Hepatocyte (in vitro differentiated cells): ENCODE measurements at regions not wholly inside any gene's neighbourhood (a gene's known extent, or its start where the extent isn't known, plus 50 kb on each side); places are given as distances from the start of the nearest gene placed in this dataset.

Experiments used
- DNase-seq: peaks from one replicate; pipeline ENCODE4 v3.0.0-alpha.2; 2016; ENCODE audit warnings: low spot score
- H2AFZ ChIP-seq: fragments of 200-600 bp; sonication (generic); 2 replicates; pipeline ENCODE4 v1.6.0; 2016; ENCODE audit warnings: antibody characterized with exemption, mild to moderate bottlenecking
- H3K27ac ChIP-seq: fragments of 200-600 bp; sonication (generic); 2 replicates; pipeline ENCODE4 v1.5.1; 2016; ENCODE audit warnings: mild to moderate bottlenecking
- H3K27me3 ChIP-seq: fragments of 200-600 bp; sonication (generic); 2 replicates; pipeline ENCODE4 v1.6.1; 2016
- H3K36me3 ChIP-seq: fragments of 200-600 bp; sonication (generic); replicated peaks from 2 replicates; pipeline ENCODE4 v1.5.1; 2016; ENCODE audit warnings: low read depth; ENCODE audit not compliant: insufficient read depth
- H3K4me1 ChIP-seq: fragments of 200-600 bp; sonication (generic); 2 replicates; pipeline ENCODE4 v1.5.1; 2016; ENCODE audit warnings: mild to moderate bottlenecking, moderate library complexity; ENCODE audit not compliant: insufficient read depth
- H3K4me2 ChIP-seq: fragments of 200-600 bp; sonication (generic); 2 replicates; pipeline ENCODE4 v1.6.0; 2016
- H3K4me3 ChIP-seq: fragments of 200-600 bp; sonication (generic); 2 replicates; pipeline ENCODE4 v1.5.1; 2016; ENCODE audit warnings: mild to moderate bottlenecking
- H3K79me2 ChIP-seq: fragments of 200-600 bp; sonication (generic); 2 replicates; pipeline ENCODE4 v1.6.0; 2017; ENCODE audit warnings: mild to moderate bottlenecking
- H3K9me2 ChIP-seq: fragments of 200-600 bp; sonication (generic); replicated peaks from 2 replicates; pipeline ENCODE4 v1.6.0; 2017; ENCODE audit warnings: mild to moderate bottlenecking; ENCODE audit not compliant: insufficient read depth
- H3K9me3 ChIP-seq: fragments of 200-600 bp; sonication (generic); 2 replicates; pipeline ENCODE4 v1.5.1; 2016; ENCODE audit warnings: low read depth, mild to moderate bottlenecking
- H4K20me1 ChIP-seq: fragments of 200-600 bp; sonication (generic); 2 replicates; pipeline ENCODE4 v1.6.0; 2016; ENCODE audit warnings: mild to moderate bottlenecking; ENCODE audit not compliant: insufficient read depth, poor library complexity, severe bottlenecking
- EZH2 ChIP-seq: fragments of 200-600 bp; sonication (generic); IDR thresholded peaks from 2 replicates; pipeline ENCODE4 v1.6.1; 2016; ENCODE audit warnings: antibody characterized with exemption, mild to moderate bottlenecking, borderline replicate concordance
- EZH2phosphoT487 ChIP-seq: fragments of 200-600 bp; sonication (generic); IDR thresholded peaks from one replicate; pipeline ENCODE4 v1.6.1; 2018; ENCODE audit warnings: antibody characterized with exemption, mild to moderate bottlenecking, low read depth, moderate library complexity; ENCODE audit not compliant: unreplicated experiment, severe bottlenecking
- WGBS: methylation state at CpG from one replicate; pipeline ENCODE4 v1.1.6; 2016; ENCODE audit warnings: low lambda C conversion rate; ENCODE audit errors: missing lambda C conversion rate; 5-methylcytosine and 5-hydroxymethylcytosine counted together
- TF ChIP-seq, protein P1 (sequence below): fragments of 200-600 bp; sonication (generic); IDR thresholded peaks from 2 replicates; pipeline ENCODE4 v1.5.1; 2016; ENCODE audit warnings: antibody characterized with exemption, mild to moderate bottlenecking; ENCODE audit not compliant: poor library complexity

DNA sequence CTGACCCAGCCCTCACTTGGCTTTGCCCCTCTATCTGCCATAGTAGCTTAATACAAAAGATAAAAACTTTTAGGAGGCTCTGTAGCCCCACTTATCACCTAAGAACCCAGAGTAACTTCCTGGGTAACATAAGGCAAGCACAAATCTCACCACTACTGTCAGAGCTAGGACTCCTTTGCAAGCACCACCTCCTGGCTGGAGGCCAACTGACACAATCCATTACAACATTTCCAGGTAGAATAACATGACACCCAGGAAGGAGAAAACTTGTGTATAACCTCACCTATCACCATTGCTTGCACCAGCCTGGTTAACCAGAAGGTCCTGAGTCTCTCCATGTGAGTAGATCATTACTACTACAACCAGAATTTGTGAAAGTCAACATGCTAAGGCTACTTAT is 230.0 kb downstream of the TUSC7 start:
- no peak overlapping the region for H3K27ac ChIP-seq
- H2AFZ ChIP-seq = no peak overlapping the region
- H3K4me2 ChIP-seq = no peak overlapping the region
- no peak for TF ChIP-seq EZH2
- TF ChIP-seq, protein P1, sequence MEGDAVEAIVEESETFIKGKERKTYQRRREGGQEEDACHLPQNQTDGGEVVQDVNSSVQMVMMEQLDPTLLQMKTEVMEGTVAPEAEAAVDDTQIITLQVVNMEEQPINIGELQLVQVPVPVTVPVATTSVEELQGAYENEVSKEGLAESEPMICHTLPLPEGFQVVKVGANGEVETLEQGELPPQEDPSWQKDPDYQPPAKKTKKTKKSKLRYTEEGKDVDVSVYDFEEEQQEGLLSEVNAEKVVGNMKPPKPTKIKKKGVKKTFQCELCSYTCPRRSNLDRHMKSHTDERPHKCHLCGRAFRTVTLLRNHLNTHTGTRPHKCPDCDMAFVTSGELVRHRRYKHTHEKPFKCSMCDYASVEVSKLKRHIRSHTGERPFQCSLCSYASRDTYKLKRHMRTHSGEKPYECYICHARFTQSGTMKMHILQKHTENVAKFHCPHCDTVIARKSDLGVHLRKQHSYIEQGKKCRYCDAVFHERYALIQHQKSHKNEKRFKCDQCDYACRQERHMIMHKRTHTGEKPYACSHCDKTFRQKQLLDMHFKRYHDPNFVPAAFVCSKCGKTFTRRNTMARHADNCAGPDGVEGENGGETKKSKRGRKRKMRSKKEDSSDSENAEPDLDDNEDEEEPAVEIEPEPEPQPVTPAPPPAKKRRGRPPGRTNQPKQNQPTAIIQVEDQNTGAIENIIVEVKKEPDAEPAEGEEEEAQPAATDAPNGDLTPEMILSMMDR = no peak
- no peak for TF ChIP-seq EZH2phosphoT487
- H3K9me2 ChIP-seq = no peaks in the 10 kb centered on the region
- no peaks in the 10 kb centered on the region for H3K79me2 ChIP-seq
- H3K4me1 ChIP-seq = no peaks in the 10 kb centered on the region
- peaks cover 6% of the 10 kb centered on the region for H3K9me3 ChIP-seq
- H3K4me3 ChIP-seq = no peak overlapping the region
- no peak for DNase-seq
- H3K27me3 ChIP-seq = no peaks in the 10 kb centered on the region
- H3K36me3 ChIP-seq = no peaks in the 10 kb centered on the region
- H4K20me1 ChIP-seq = no peaks in the 10 kb centered on the region

DNA sequence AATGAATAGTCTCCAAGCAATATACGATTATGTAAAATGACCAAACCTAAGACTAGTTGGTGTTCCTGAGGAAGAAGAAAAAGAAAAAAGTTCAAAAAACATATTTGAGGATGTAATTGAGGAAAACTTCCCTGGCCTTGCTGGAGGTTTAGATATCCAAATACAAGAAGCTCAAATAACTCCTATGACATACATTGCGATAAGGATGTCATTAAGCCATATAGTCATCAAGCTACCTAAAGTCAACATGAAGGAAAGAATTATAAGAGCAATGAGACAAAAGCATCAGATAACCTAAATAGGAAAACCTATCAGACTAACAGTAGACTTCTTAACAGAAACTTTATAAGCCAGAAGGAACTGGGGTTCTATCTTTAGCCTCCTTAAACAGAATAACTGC is 231.1 kb downstream of the TUSC7 start:
- H3K9me2 ChIP-seq = no peaks in the 10 kb centered on the region
- no peaks in the 10 kb centered on the region for H3K36me3 ChIP-seq
- H2AFZ ChIP-seq = no peak overlapping the region
- no peaks in the 10 kb centered on the region for H3K79me2 ChIP-seq
- no peak overlapping the region for H3K4me2 ChIP-seq
- no peaks in the 10 kb centered on the region for H3K4me1 ChIP-seq
- no peaks in the 10 kb centered on the region for H4K20me1 ChIP-seq
- H3K9me3 ChIP-seq = peaks cover 6% of the 10 kb centered on the region
- H3K27me3 ChIP-seq = no peaks in the 10 kb centered on the region
- DNase-seq = no peak
- no peak overlapping the region for H3K4me3 ChIP-seq
- no peak overlapping the region for H3K27ac ChIP-seq
- TF ChIP-seq EZH2 (no peak), EZH2phosphoT487 (no peak)
- TF ChIP-seq, protein P1 = no peak
- 85% methylated on average over 2 of the region's 2 CpGs for WGBS

GRCh38 chr3:116946376-116946775 is 236.8 kb downstream of the TUSC7 start:
- TF ChIP-seq EZH2 = no peak
- no peak for TF ChIP-seq EZH2phosphoT487
- TF ChIP-seq, protein P1 = no peak
- Histone ChIP-seq H3K9me3 (peaks cover 6% of the 10 kb centered on the region), H4K20me1 (no peaks in the 10 kb centered on the region), H3K4me3 (no peak overlapping the region), H2AFZ (no peak overlapping the region), H3K36me3 (no peaks in the 10 kb centered on the region), H3K27me3 (no peaks in the 10 kb centered on the region), H3K4me1 (no peaks in the 10 kb centered on the region), H3K27ac (no peak overlapping the region), H3K79me2 (no peaks in the 10 kb centered on the region), H3K9me2 (no peaks in the 10 kb centered on the region), H3K4me2 (no peak overlapping the region)
- 80% methylated on average over 1 of the region's 1 CpG for WGBS
- no peak for DNase-seq

GRCh38 chr3:116947148-116947547 is 237.6 kb downstream of the TUSC7 start:
- H3K27ac ChIP-seq = no peak overlapping the region

More at GRCh38 chr3:116947148-116947547, 237.6 kb downstream of the TUSC7 start:
- TF ChIP-seq, protein P1 = no peak
- TF ChIP-seq EZH2phosphoT487 (no peak), EZH2 (no peak)
- Histone ChIP-seq H3K4me3 (no peak overlapping the region), H3K9me3 (peaks cover 6% of the 10 kb centered on the region), H3K4me2 (no peak overlapping the region), H3K36me3 (no peaks in the 10 kb centered on the region), H3K9me2 (no peaks in the 10 kb centered on the region), H3K27me3 (no peaks in the 10 kb centered on the region), H3K79me2 (no peaks in the 10 kb centered on the region), H2AFZ (no peak overlapping the region), H4K20me1 (no peaks in the 10 kb centered on the region), H3K4me1 (no peaks in the 10 kb centered on the region)
- no peak for DNase-seq
- WGBS = 96% methylated on average over 3 of the region's 3 CpGs
